ENCODE measurements at regions not wholly inside any gene's neighbourhood (a gene's known extent, or its start where the extent isn't known, plus 50 kb on each side); places are given as distances from the start of the nearest gene placed in this dataset.

- no peak for DNase-seq
- Histone ChIP-seq H3K27me3 (no peaks in the 10 kb centered on the region), H3K4me3 (no peak overlapping the region), H3K9me3 (no peaks in the 10 kb centered on the region), H3K4me1 (no peaks in the 10 kb centered on the region), H3K36me3 (replicated peaks in 1 of 2; ENCODE audit: insufficient read depth in 1 of 2, low read depth in 2 of 2) (no peaks in the 10 kb centered on the region), H3K27ac (no peak overlapping the region)
- WGBS, 2 donors, result 49 to 55% methylated on average over 4 of the region's 4 CpGs
- intact Hi-C loops (cut with DNase I), result no loop called here
- no peak for TF ChIP-seq CTCF (IDR thresholded peaks at IDR 0.05)
- no peak for TF ChIP-seq POLR2A (IDR thresholded peaks at IDR 0.05)
- ATAC-seq, result no peak
Observed at GRCh38 chr3:103342205-103342731, 907.5 kb downstream of the ZPLD1 start.

- ATAC-seq (no peak), DNase-seq (no peak)
- no peak for TF ChIP-seq CTCF (IDR thresholded peaks at IDR 0.05)
- no peak for TF ChIP-seq POLR2A (IDR thresholded peaks at IDR 0.05)
- WGBS, 2 donors, result 65 to 72% methylated on average over 4 of the region's 4 CpGs
- Histone ChIP-seq H3K4me1 (no peaks in the 10 kb centered on the region), H3K9me3 (no peaks in the 10 kb centered on the region), H3K27ac (no peak overlapping the region), H3K4me3 (no peak overlapping the region), H3K27me3 (no peaks in the 10 kb centered on the region), H3K36me3 (replicated peaks in 1 of 2; ENCODE audit: insufficient read depth in 1 of 2, low read depth in 2 of 2) (no peaks in the 10 kb centered on the region)
- intact Hi-C loops (cut with DNase I), result no loop called here
Observed at GRCh38 chr3:103349760-103350159, 914.9 kb downstream of the ZPLD1 start.

GRCh38 chr3:103365467-103365866, 930.7 kb downstream of the ZPLD1 start:
- TF ChIP-seq CTCF (IDR thresholded peaks at IDR 0.05), result no peak
- no peak for TF ChIP-seq POLR2A (IDR thresholded peaks at IDR 0.05)
- intact Hi-C loops (cut with DNase I), result no loop called here
- no peak overlapping the region for H3K27ac ChIP-seq
- no peaks in the 10 kb centered on the region for H3K9me3 ChIP-seq
- DNase-seq (no peak), ATAC-seq (no peak)
- no peaks in the 10 kb centered on the region for H3K36me3 ChIP-seq (replicated peaks in 1 of 2; ENCODE audit: insufficient read depth in 1 of 2, low read depth in 2 of 2)
- H3K27me3 ChIP-seq, result no peaks in the 10 kb centered on the region
- no peaks in the 10 kb centered on the region for H3K4me1 ChIP-seq
- 21 to 50% methylated on average over 1 of the region's 1 CpG for WGBS, 2 donors
- H3K4me3 ChIP-seq, result no peak overlapping the region

GRCh38 chr3:103367481-103367880, 932.7 kb downstream of the ZPLD1 start:
- intact Hi-C loops (cut with DNase I), result no loop called here
- no peak for ATAC-seq
- WGBS, 2 donors, result 63 to 78% methylated on average over 3 of the region's 3 CpGs
- DNase-seq, result no peak
- Histone ChIP-seq H3K4me3 (no peak overlapping the region), H3K27ac (no peak overlapping the region), H3K9me3 (no peaks in the 10 kb centered on the region), H3K4me1 (no peaks in the 10 kb centered on the region), H3K27me3 (no peaks in the 10 kb centered on the region), H3K36me3 (replicated peaks in 1 of 2; ENCODE audit: insufficient read depth in 1 of 2, low read depth in 2 of 2) (no peaks in the 10 kb centered on the region)
- no peak for TF ChIP-seq CTCF (IDR thresholded peaks at IDR 0.05)
- no peak for TF ChIP-seq POLR2A (IDR thresholded peaks at IDR 0.05)

GRCh38 chr3:103371411-103371810, 936.6 kb downstream of the ZPLD1 start:
- 54 to 60% methylated on average over 1 of the region's 1 CpG for WGBS, 2 donors
- TF ChIP-seq POLR2A (IDR thresholded peaks at IDR 0.05) (no peak), CTCF (IDR thresholded peaks at IDR 0.05) (no peak)
- H3K9me3 ChIP-seq, result no peaks in the 10 kb centered on the region
- intact Hi-C loops (cut with DNase I), result no loop called here
- no peaks in the 10 kb centered on the region for H3K36me3 ChIP-seq (replicated peaks in 1 of 2; ENCODE audit: insufficient read depth in 1 of 2, low read depth in 2 of 2)
- no peak for DNase-seq
- H3K4me1 ChIP-seq, result no peaks in the 10 kb centered on the region
- no peak for ATAC-seq
- H3K4me3 ChIP-seq, result no peak overlapping the region
- H3K27me3 ChIP-seq, result no peaks in the 10 kb centered on the region
- H3K27ac ChIP-seq, result no peak overlapping the region

All from body of pancreas (tissue), 4 donors.